ENCODE measurements at regions not wholly inside any gene's neighbourhood (a gene's known extent, or its start where the extent isn't known, plus 50 kb on each side); places are given as distances from the start of the nearest gene placed in this dataset.
"Not testable (repeated sequence)": the region's sequence is repeated elsewhere in the genome, so short reads cannot be mapped to it uniquely, and the experiment has no call there.

DNA sequence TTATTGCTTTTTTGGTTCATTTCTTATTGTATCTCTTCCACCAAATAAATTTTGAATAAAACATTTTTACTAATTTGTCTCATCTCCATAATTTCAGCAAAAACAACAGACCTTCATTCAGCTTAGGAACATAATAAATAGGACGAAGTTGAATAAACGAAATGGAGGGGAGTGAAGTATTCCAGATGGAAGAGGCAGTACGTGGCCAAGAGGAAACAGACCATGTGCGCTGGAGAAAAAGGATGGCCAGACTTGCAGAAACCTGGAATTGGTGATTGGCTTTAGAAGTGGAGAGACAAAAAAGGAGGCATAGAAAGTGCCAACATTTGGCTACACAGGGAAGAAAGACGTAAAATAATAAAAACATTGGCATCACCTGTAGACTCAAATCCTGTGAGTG lies 113.5 kb downstream of the USP22 start:
- intact Hi-C loops (cut with DNase I): no loop called here
- no peak for DNase-seq
- WGBS, 4 donors: 78 to 88% (median 82%) methylated on average over 5 of the region's 5 CpGs
- Histone ChIP-seq H3K27ac (no peak overlapping the region), H3K27me3 (no peaks in the 10 kb centered on the region), H3K36me3 (replicated peaks in 1 of 2) (no peaks in the 10 kb centered on the region), H3K4me3 (no peak overlapping the region), H3K9me3 (replicated peaks in 1 of 3) (no peaks in the 10 kb centered on the region), H3K4me1 (replicated peaks in 1 of 2) (no peaks in the 10 kb centered on the region)
- TF ChIP-seq POLR2A (IDR thresholded peaks at IDR 0.05): no peak
- TF ChIP-seq, protein P1, sequence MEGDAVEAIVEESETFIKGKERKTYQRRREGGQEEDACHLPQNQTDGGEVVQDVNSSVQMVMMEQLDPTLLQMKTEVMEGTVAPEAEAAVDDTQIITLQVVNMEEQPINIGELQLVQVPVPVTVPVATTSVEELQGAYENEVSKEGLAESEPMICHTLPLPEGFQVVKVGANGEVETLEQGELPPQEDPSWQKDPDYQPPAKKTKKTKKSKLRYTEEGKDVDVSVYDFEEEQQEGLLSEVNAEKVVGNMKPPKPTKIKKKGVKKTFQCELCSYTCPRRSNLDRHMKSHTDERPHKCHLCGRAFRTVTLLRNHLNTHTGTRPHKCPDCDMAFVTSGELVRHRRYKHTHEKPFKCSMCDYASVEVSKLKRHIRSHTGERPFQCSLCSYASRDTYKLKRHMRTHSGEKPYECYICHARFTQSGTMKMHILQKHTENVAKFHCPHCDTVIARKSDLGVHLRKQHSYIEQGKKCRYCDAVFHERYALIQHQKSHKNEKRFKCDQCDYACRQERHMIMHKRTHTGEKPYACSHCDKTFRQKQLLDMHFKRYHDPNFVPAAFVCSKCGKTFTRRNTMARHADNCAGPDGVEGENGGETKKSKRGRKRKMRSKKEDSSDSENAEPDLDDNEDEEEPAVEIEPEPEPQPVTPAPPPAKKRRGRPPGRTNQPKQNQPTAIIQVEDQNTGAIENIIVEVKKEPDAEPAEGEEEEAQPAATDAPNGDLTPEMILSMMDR (IDR thresholded peaks at IDR 0.05): no peak

DNA sequence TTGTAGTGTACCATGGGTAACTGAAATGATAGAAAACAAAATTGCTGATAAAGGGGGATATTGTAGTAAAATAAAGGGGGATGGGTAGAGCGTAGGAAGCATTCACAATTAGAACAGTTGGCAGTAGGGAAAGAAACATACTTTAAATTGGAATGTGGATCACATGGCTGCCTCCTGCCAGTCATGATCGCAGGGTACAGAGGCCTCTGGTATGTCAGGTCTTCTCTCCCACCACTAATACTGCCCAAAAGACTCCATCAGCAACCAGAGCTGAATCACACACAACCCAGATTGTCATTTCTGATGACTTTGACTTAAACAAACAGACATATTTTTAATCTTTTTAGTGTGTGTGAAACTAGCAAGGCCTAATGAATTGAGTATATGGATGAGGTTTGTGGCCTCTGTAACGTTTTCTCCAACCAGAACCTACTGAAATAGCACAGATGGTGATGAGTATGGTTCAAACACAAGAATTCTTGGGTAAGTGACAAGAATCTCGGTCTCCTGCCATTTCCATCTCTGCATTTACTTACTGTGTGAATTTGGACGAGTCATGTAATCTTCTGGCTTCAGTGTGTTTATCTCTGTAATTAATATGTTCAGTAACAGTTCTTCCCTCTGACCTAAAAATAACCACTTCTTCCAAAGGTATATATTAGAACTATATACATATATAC lies 112.6 kb downstream of the USP22 start:
- no peak overlapping the region for H3K27ac ChIP-seq
- TF ChIP-seq, protein P1 (IDR thresholded peaks at IDR 0.05): no peak
- TF ChIP-seq POLR2A (IDR thresholded peaks at IDR 0.05): no peak
- H3K4me3 ChIP-seq: no peak overlapping the region

DNA sequence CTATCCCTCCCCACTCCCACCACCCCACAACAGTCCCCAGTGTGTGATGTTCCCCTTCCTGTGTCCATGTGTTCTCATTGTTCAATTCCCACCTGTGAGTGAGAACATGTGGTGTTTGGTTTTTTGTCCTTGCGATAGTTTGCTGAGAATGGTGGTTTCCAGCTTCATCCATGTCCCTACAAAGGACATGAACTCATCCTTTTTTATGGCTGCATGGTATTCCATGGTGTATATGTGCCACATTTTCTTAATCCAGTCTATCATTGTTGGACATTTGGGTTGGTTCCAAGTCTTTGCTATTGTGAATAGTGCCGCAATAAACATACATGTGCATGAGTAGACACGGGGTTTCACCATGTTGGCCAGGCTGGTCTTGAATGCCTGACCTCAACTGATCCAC lies 109.8 kb downstream of the USP22 start:
- H3K4me3 ChIP-seq; DNase-seq; intact Hi-C loops (cut with DNase I); H3K9me3 ChIP-seq (replicated peaks in 1 of 3); H3K36me3 ChIP-seq (replicated peaks in 1 of 2); H3K27ac ChIP-seq; H3K27me3 ChIP-seq: not testable (repeated sequence)
- WGBS, 4 donors: 89 to 100% (median 97%) methylated on average over 2 to 3 of the region's 3 CpGs
- H3K4me1 ChIP-seq (replicated peaks in 1 of 2): peaks cover 14 to 26% of the 10 kb centered on the region in 2 donors

More for the DNA sequence above, 112.6 kb downstream of the USP22 start:
- H3K9me3 ChIP-seq (replicated peaks in 1 of 3): no peaks in the 10 kb centered on the region
- no peaks in the 10 kb centered on the region for H3K36me3 ChIP-seq (replicated peaks in 1 of 2)
- H3K27me3 ChIP-seq: no peaks in the 10 kb centered on the region
- peaks cover 0 to 4% of the 10 kb centered on the region in 2 donors for H3K4me1 ChIP-seq (replicated peaks in 1 of 2)
- WGBS, 4 donors: 81 to 86% (median 85%) methylated on average over 5 of the region's 5 CpGs
- DNase-seq: no peak
- intact Hi-C loops (cut with DNase I): no loop called here

DNA sequence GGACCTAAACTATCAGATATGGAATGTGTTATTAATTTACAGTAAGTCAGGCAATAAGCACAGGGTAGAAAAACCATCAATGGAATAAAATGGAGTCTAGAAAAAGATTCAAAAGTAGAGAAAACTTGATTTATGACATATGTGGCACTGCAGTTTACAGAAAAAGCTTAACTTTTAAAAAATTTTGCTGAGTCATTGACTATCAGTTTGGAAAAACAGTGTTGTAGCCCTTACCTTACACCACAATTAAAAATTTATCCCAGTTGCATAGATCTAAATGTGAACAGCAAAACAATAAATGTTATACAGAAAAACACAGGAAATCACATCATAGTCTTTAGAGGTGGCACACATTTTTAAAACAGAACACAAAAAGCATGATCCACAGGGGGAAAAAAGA lies 108.5 kb downstream of the USP22 start:
- H3K9me3 ChIP-seq (replicated peaks in 1 of 3): no peaks in the 10 kb centered on the region
- no peak for DNase-seq
- intact Hi-C loops (cut with DNase I): no loop called here
- TF ChIP-seq POLR2A (IDR thresholded peaks at IDR 0.05): no peak
- TF ChIP-seq, protein P1 (IDR thresholded peaks at IDR 0.05): no peak
- H3K27me3 ChIP-seq: no peaks in the 10 kb centered on the region
- H3K36me3 ChIP-seq (replicated peaks in 1 of 2): no peaks in the 10 kb centered on the region
- no peak overlapping the region for H3K27ac ChIP-seq
- peaks cover 14 to 26% of the 10 kb centered on the region in 2 donors for H3K4me1 ChIP-seq (replicated peaks in 1 of 2)
- H3K4me3 ChIP-seq: no peak overlapping the region

DNA sequence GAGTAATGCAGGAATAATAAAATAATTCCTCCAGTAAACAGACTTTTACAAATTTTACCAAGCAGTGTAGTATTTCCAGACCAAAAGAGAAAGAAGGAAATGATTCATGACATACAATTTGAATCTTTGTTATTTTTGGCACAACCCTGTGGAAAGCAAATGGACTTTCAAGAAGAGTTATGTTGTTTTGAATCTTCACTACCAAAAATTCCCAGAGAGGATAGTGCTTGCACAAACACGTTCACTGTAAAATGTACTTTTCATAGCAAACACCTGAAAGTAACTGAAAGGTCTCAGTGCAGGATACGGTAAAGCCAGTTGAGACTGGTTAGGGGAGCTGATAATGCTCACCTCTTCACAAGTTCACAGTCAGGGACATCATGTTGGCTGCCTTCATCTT lies 107.1 kb downstream of the USP22 start:
- Histone ChIP-seq H3K4me1 (replicated peaks in 1 of 2) (peaks cover 14 to 26% of the 10 kb centered on the region in 2 donors), H3K36me3 (replicated peaks in 1 of 2) (no peaks in the 10 kb centered on the region), H3K4me3 (no peak overlapping the region), H3K9me3 (replicated peaks in 1 of 3) (no peaks in the 10 kb centered on the region), H3K27ac (peak overlapping the region in 4 of 5 donors; percentile 22 to 55 (median 52)), H3K27me3 (no peaks in the 10 kb centered on the region)
- TF ChIP-seq, protein P1 (IDR thresholded peaks at IDR 0.05): no peak
- TF ChIP-seq POLR2A (IDR thresholded peaks at IDR 0.05): no peak
- intact Hi-C loops (cut with DNase I): no loop called here
- DNase-seq: no peak
- 5 to 19% (median 9%) methylated on average over 2 of the region's 2 CpGs for WGBS, 4 donors

Data from adrenal gland (tissue), 9 donors.